Neural crest cell (in vitro differentiated cells): ENCODE measurements at regions not wholly inside any gene's neighbourhood (a gene's known extent, or its start where the extent isn't known, plus 50 kb on each side); places are given as distances from the start of the nearest gene placed in this dataset.

Source experiments
- DNase-seq: peaks from one replicate; pipeline ENCODE4 v3.0.0; 2021; ENCODE audit warnings: low read depth, mixed read lengths, low spot score
- H3K27ac Mint-ChIP-seq: one replicate; pipeline ENCODE4 v1.8.0; 2021; ENCODE audit warnings: mild to moderate bottlenecking, mixed read lengths; ENCODE audit not compliant: unreplicated experiment
- H3K27me3 Mint-ChIP-seq: 2 replicates; pipeline ENCODE4 v1.8.0; 2021; ENCODE audit warnings: low read depth, mild to moderate bottlenecking, mixed read lengths
- H3K36me3 Mint-ChIP-seq: 2 replicates; pipeline ENCODE4 v1.8.0; 2021; ENCODE audit warnings: low read depth, mild to moderate bottlenecking, mixed read lengths
- H3K4me1 Mint-ChIP-seq: 2 replicates; pipeline ENCODE4 v1.8.0; 2021; ENCODE audit warnings: mixed read lengths
- H3K4me3 Mint-ChIP-seq: one replicate; pipeline ENCODE4 v1.8.0; 2021; ENCODE audit warnings: mild to moderate bottlenecking, mixed read lengths
- H3K9me3 Mint-ChIP-seq: 2 replicates; pipeline ENCODE4 v1.8.0; 2021; ENCODE audit warnings: mixed read lengths
- CTCF ChIP-seq: fragments of 200-600 bp; sonication (generic); conservative IDR thresholded peaks from 2 replicates; pipeline ENCODE4 v1.5.0; 2021; ENCODE audit warnings: antibody characterized with exemption, mild to moderate bottlenecking

GRCh38 chr10:9823268-9823930 is 1194.3 kb upstream of the CELF2 start:
- H3K4me1 Mint-ChIP-seq: peaks cover 11% of the 10 kb centered on the region
- no peak overlapping the region for H3K4me3 Mint-ChIP-seq
- H3K36me3 Mint-ChIP-seq: no peaks in the 10 kb centered on the region
- H3K27ac Mint-ChIP-seq: no peak overlapping the region
- no peaks in the 10 kb centered on the region for H3K27me3 Mint-ChIP-seq
- no peak for DNase-seq
- no peak for TF ChIP-seq CTCF
- H3K9me3 Mint-ChIP-seq: peaks cover 2% of the 10 kb centered on the region

GRCh38 chr10:9824631-9825071 is 1193.0 kb upstream of the CELF2 start:
- Mint-ChIP-seq H3K4me1 (peaks cover 11% of the 10 kb centered on the region), H3K27me3 (no peaks in the 10 kb centered on the region), H3K4me3 (no peak overlapping the region), H3K27ac (peak overlapping the region; percentile 13), H3K36me3 (no peaks in the 10 kb centered on the region), H3K9me3 (peaks cover 2% of the 10 kb centered on the region)
- DNase-seq: no peak
- TF ChIP-seq CTCF: no peak

- TF ChIP-seq CTCF: no peak
- Mint-ChIP-seq H3K27me3 (no peaks in the 10 kb centered on the region), H3K4me1 (peaks cover 11% of the 10 kb centered on the region), H3K27ac (no peak overlapping the region), H3K9me3 (peaks cover 2% of the 10 kb centered on the region), H3K36me3 (no peaks in the 10 kb centered on the region), H3K4me3 (no peak overlapping the region)
- DNase-seq: no peak
These were observed 1192.1 kb upstream of the CELF2 start for GRCh38 chr10:9825491-9826018.

GRCh38 chr10:9828110-9828509 is 1189.6 kb upstream of the CELF2 start:
- peaks cover 11% of the 10 kb centered on the region for H3K4me1 Mint-ChIP-seq
- peaks cover 2% of the 10 kb centered on the region for H3K9me3 Mint-ChIP-seq
- no peak overlapping the region for H3K4me3 Mint-ChIP-seq
- no peaks in the 10 kb centered on the region for H3K27me3 Mint-ChIP-seq
- no peaks in the 10 kb centered on the region for H3K36me3 Mint-ChIP-seq
- DNase-seq: no peak
- TF ChIP-seq CTCF: no peak
- no peak overlapping the region for H3K27ac Mint-ChIP-seq

- H3K4me3 Mint-ChIP-seq: no peak overlapping the region
- peaks cover 12% of the 10 kb centered on the region for H3K9me3 Mint-ChIP-seq
- TF ChIP-seq CTCF: no peak
- peaks cover under 1% of the 10 kb centered on the region for H3K36me3 Mint-ChIP-seq
- H3K27ac Mint-ChIP-seq: no peak overlapping the region
- peaks cover 8% of the 10 kb centered on the region for H3K27me3 Mint-ChIP-seq
- peaks cover 11% of the 10 kb centered on the region for H3K4me1 Mint-ChIP-seq
- DNase-seq: no peak
These were observed 1183.7 kb upstream of the CELF2 start for GRCh38 chr10:9833942-9834341.
